ENCODE measurements at regions not wholly inside any gene's neighbourhood (a gene's known extent, or its start where the extent isn't known, plus 50 kb on each side); places are given as distances from the start of the nearest gene placed in this dataset.

GRCh38 chr7:119825091-119825655 lies 447.8 kb upstream of the KCND2 start:
- 83% methylated on average over 2 of the region's 3 CpGs for WGBS (ENCODE audit: insufficient coverage)
- peaks cover 4% of the 10 kb centered on the region for H3K9me3 ChIP-seq (ENCODE audit: control insufficient read depth, insufficient read depth, low read length)
- no peaks in the 10 kb centered on the region for H3K36me3 ChIP-seq (ENCODE audit: control insufficient read depth, insufficient read depth, low read length)
- ATAC-seq (no peak), DNase-seq (no peak)
- H3K27ac ChIP-seq (ENCODE audit: low read length), result no peak overlapping the region
- no peaks in the 10 kb centered on the region for H3K4me1 ChIP-seq (ENCODE audit: control insufficient read depth, insufficient read depth, low read length)
- intact Hi-C loops (cut with micrococcal nuclease), result no loop called here
- Mint-ChIP-seq H3K4me3 (no peak overlapping the region), H3K9me3 (peaks cover 2 to 33% of the 10 kb centered on the region in 2 donors), H3K27ac (no peak overlapping the region), H3K27me3 (ENCODE audit: low read depth in 2 of 2) (no peaks in the 10 kb centered on the region), H3K36me3 (peaks cover 12% of the 10 kb centered on the region), H3K4me1 (no peaks in the 10 kb centered on the region)
- no peak for TF ChIP-seq CTCF (IDR thresholded peaks at IDR 0.05)
- no peak overlapping the region for H3K4me3 ChIP-seq (ENCODE audit: low read length)
- no peaks in the 10 kb centered on the region for H3K27me3 ChIP-seq (ENCODE audit: control insufficient read depth, insufficient read depth, low read length)

GRCh38 chr7:119826547-119826946 lies 446.4 kb upstream of the KCND2 start:
- peaks cover 7 to 36% of the 10 kb centered on the region in 2 donors for H3K9me3 Mint-ChIP-seq
- Histone ChIP-seq H3K27me3 (ENCODE audit: control insufficient read depth, insufficient read depth, low read length) (no peaks in the 10 kb centered on the region), H3K4me1 (ENCODE audit: control insufficient read depth, insufficient read depth, low read length) (no peaks in the 10 kb centered on the region), H3K4me3 (ENCODE audit: low read length) (no peak overlapping the region), H3K36me3 (ENCODE audit: control insufficient read depth, insufficient read depth, low read length) (no peaks in the 10 kb centered on the region), H3K27ac (ENCODE audit: low read length) (no peak overlapping the region), H3K9me3 (ENCODE audit: control insufficient read depth, insufficient read depth, low read length) (peaks cover 3% of the 10 kb centered on the region)
- H3K36me3 Mint-ChIP-seq, result peaks cover 6% of the 10 kb centered on the region
- intact Hi-C loops (cut with micrococcal nuclease), result no loop called here
- no peak for DNase-seq
- no peaks in the 10 kb centered on the region for H3K4me1 Mint-ChIP-seq
- no peaks in the 10 kb centered on the region for H3K27me3 Mint-ChIP-seq (ENCODE audit: low read depth in 2 of 2)
- no peak for ATAC-seq
- no peak overlapping the region for H3K27ac Mint-ChIP-seq
- WGBS (ENCODE audit: insufficient coverage), result no CpG with 5 or more reads among the region's 1 CpG
- no peak overlapping the region for H3K4me3 Mint-ChIP-seq
- TF ChIP-seq CTCF (IDR thresholded peaks at IDR 0.05), result no peak

- Histone ChIP-seq H3K4me1 (ENCODE audit: control insufficient read depth, insufficient read depth, low read length) (no peaks in the 10 kb centered on the region), H3K27ac (ENCODE audit: low read length) (no peak overlapping the region), H3K27me3 (ENCODE audit: control insufficient read depth, insufficient read depth, low read length) (no peaks in the 10 kb centered on the region), H3K36me3 (ENCODE audit: control insufficient read depth, insufficient read depth, low read length) (no peaks in the 10 kb centered on the region), H3K9me3 (ENCODE audit: control insufficient read depth, insufficient read depth, low read length) (peaks cover 12% of the 10 kb centered on the region), H3K4me3 (ENCODE audit: low read length) (no peak overlapping the region)
- TF ChIP-seq CTCF (IDR thresholded peaks at IDR 0.05), result no peak
- peaks cover 11% of the 10 kb centered on the region for H3K36me3 Mint-ChIP-seq
- 90% methylated on average over 6 of the region's 6 CpGs for WGBS (ENCODE audit: insufficient coverage)
- H3K9me3 Mint-ChIP-seq, result peaks cover 14 to 19% of the 10 kb centered on the region in 2 donors
- DNase-seq, result no peak
- ATAC-seq, result no peak
- no peaks in the 10 kb centered on the region for H3K27me3 Mint-ChIP-seq (ENCODE audit: low read depth in 2 of 2)
- intact Hi-C loops (cut with micrococcal nuclease), result no loop called here
- no peaks in the 10 kb centered on the region for H3K4me1 Mint-ChIP-seq
- H3K27ac Mint-ChIP-seq, result no peak overlapping the region
- no peak overlapping the region for H3K4me3 Mint-ChIP-seq
Measured at GRCh38 chr7:119838444-119838843, 434.5 kb upstream of the KCND2 start.

GRCh38 chr7:119842337-119842736 lies 430.6 kb upstream of the KCND2 start:
- no peak for TF ChIP-seq CTCF (IDR thresholded peaks at IDR 0.05)
- Mint-ChIP-seq H3K9me3 (peaks cover 25 to 36% of the 10 kb centered on the region in 2 donors), H3K27me3 (ENCODE audit: low read depth in 2 of 2) (no peaks in the 10 kb centered on the region), H3K36me3 (peaks cover 17% of the 10 kb centered on the region), H3K27ac (no peak overlapping the region), H3K4me3 (no peak overlapping the region), H3K4me1 (no peaks in the 10 kb centered on the region)
- intact Hi-C loops (cut with micrococcal nuclease), result no loop called here
- Histone ChIP-seq H3K36me3 (ENCODE audit: control insufficient read depth, insufficient read depth, low read length) (no peaks in the 10 kb centered on the region), H3K9me3 (ENCODE audit: control insufficient read depth, insufficient read depth, low read length) (peaks cover 12% of the 10 kb centered on the region), H3K4me1 (ENCODE audit: control insufficient read depth, insufficient read depth, low read length) (no peaks in the 10 kb centered on the region), H3K27ac (ENCODE audit: low read length) (no peak overlapping the region), H3K4me3 (ENCODE audit: low read length) (no peak overlapping the region), H3K27me3 (ENCODE audit: control insufficient read depth, insufficient read depth, low read length) (no peaks in the 10 kb centered on the region)
- ATAC-seq (no peak), DNase-seq (no peak)
- 50% methylated on average over 1 of the region's 1 CpG for WGBS (ENCODE audit: insufficient coverage)

Data from natural killer cell (primary cell).